T-helper 1 cell (primary cell): ENCODE measurements at regions not wholly inside any gene's neighbourhood (a gene's known extent, or its start where the extent isn't known, plus 50 kb on each side); places are given as distances from the start of the nearest gene placed in this dataset.

Experiments used
- DNase-seq, 5 donors: peaks; one replicate each; pipeline ENCODE4 v3.0.0-alpha.2; 2012 to 2020

DNA sequence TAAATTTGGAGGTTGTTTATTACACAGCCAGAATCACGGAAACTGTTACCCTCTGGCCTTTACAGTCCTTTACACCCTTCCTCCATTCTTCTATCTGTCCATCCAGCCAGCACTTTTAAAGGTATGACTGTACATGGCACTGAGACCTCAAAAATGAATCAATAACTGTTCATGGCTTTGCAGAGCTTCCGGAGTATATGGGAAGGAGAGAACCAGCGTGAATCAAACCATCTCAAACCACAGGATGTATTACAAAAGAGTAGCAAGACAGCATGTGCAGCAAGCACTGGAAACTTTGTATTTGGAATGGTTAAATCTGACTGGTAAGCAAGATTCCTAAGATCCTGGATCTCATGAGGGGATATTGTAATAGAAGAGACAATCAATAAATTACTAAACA lies 228.5 kb upstream of the CASK start:
- DNase-seq: peak in 1 of 5 donors; percentile 28

DNA sequence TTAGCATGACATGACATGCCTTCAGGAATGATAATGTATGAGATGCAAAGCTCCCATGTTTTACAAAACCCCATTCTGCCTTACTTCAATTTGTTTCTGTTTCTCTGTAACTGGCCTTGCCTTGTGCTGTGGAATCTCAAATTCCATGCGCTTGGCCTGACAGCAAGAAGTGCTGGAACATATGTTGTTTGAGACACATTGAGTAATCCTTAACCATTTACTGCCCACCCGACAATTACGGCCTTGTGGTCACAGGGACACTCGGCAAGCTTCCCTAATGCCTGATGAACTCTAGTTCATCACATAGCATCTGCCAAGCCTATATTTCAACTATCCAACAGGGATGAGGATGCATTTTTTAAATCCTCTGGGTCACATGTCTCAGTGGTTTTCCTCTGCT lies 226.4 kb upstream of the CASK start:
- DNase-seq: no peak

- no peak for DNase-seq
Observed at GRCh38 chrX:42149281-42149680, 225.9 kb upstream of the CASK start.

DNA sequence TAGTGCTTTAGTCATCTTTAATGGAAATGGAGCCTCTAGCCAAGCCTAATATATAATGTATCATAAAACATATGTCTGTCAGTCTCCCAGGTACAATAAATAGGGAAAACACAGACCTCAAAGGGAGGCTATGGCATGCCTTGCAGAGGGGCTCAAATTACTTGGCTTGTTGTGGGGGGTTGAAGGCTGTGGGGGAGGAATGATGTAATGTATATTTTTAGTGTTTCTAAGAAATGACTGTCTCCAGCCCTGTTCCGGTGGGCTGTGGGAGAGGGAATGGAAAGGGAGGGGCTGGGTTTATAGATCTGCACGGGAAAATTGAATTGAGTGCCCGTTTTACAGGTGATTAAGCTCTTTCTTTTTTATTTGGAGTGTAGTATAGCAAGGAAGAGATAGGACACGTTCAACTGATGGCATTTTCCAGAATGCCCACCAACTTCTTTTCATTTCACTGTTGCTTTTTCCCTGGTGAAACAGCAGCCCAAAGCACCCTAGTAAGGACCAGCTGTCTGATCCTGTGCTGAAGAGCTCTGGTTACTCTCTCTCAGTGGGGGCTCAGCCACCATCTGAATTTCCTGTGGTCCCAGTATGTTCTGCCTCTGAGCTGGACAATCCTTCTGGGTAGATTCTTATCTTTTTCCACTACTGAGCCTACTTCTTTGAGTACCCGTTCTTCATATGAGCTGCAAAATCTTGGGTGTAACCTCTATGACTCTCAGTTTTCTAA lies 220.7 kb upstream of the CASK start:
- no peak for DNase-seq

GRCh38 chrX:42140320-42140719 lies 217.0 kb upstream of the CASK start:
- no peak for DNase-seq

DNA sequence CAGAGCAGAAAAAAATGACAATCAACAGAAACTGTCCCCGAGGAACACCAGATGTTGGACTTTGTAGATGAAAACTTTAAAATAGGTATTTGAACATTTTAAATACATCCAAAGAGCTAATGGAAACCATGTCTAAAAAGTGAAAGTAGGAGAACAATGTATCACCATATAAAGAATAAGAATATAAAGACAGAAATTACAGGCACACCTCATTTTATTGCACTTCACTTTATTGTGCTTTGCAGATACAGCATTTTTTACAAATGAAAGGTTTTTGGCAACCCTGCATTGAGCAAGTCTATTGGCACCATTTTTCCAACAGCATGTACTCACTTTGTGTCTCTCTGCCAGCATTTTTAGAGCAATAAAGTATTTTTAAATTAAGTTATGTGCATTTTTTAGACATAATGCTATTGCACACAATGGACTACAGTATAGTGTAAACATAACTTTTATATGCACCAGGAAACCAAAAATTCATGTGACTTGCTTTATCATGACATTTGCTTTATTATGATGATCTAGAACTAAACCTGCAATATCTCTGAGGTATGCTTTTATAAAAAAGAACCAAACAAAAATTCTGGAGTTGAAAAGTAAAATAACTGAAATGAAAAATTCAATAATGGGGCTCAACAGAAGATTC lies 212.4 kb upstream of the CASK start:
- no peak for DNase-seq

GRCh38 chrX:42131856-42132255 lies 208.5 kb upstream of the CASK start:
- no peak for DNase-seq

DNA sequence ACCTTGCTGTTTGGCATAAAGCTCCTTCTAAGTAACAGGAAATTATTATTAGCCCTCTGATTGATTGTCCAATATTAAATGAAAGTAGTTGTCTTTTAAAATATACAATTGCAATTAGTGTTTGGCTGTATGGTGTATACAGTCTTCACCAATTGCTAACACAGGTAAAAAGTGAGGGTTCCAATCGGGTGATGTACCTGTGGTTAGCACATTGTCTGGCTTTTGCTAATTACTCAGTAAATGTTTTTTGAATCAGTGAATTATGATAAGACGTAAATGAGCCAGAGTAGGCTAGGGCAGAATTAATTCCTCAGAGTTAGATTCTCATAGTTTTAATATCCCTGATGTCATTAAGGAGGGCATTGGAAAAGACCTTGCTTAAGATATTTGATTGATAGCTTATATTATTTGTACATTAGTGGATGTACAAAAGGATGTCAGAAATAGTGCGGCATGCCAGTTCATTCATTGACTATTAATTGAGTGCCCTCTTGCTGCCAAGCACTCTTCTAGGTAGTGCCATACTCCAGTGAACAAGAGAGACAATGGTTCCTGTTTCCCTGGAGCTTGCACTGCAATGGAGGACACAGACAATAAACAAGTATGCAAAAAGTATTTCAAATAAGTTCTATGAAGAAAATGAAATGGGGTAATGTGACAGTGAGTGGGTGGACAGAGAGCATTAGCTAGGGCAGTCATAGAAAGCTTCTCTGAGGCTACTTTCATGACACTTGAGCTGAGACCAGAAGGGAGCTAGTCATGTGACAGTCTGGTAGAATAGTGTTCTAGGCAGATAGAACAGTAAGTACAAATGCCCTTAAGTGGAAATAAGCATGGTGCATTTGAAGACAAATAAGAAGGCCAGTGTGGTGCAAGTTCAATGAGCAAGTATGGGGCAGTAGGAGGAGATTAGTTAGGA lies 205.9 kb upstream of the CASK start:
- DNase-seq: no peak

DNA sequence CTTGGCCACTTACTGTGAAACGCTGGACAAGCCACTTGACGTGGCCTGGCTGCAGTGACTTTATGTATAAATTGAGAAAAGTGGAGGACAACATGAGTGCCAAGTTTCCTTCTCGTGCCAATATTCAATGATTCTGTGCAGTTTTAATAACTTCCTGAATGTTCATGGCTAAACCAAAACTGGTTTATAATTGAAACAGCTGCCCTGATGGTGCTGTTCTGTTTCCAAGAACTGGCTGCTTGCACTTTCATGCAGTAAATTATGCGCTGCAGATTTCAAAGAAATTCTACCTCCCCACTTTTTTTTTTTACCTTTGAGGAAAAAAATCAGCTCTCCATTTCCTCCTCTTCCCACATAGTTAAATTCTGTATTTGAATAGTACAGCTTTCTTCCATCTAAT lies 205.2 kb upstream of the CASK start:
- DNase-seq: peak in 1 of 5 donors; percentile 50

DNA sequence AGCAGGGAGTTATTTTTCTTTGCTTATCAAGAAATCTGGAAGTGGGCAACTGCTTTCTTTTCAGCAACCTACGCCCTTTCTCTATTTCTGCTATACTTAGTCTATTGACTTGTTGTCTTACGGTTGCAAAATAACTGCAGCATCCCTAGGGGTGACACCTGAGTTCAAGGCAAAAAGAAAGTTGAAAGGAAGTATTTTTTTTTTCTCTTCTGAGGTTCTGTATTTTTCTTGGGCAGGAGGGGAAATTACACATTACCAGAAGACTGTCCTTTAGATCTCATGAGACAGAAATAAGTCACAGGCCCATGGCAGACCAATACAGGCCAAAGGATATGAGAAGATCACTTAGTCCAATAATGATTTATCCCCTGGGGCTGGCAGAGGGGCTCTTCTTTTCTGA lies 204.7 kb upstream of the CASK start:
- DNase-seq: peak in 1 of 5 donors; percentile 67

- no peak for DNase-seq
Observed at GRCh38 chrX:42127563-42127962, 204.2 kb upstream of the CASK start.

GRCh38 chrX:42123369-42123768 lies 200.0 kb upstream of the CASK start:
- no peak for DNase-seq

DNA sequence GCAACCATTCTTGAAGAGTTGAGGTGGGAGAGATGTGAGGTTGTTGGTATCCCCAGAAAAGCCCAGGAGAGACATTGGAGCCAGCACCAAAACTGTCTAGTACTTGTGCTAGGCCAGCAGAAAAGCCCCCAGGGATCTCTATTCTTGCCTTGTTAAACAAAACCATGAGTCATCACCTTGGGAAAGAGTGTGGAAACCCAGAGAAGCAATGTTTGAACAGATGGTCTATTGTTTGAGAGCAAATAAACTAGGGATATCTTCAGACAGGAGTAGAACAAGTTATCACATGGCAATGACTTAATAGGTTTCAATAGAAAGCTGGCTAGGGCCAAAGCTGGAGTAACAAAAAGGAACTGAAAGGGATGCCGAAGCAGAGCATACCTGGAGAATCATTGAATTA lies 195.7 kb upstream of the CASK start:
- DNase-seq: no peak

GRCh38 chrX:42117318-42117717 lies 194.0 kb upstream of the CASK start:
- DNase-seq: peak in 1 of 5 donors; percentile 13

- no peak for DNase-seq
Observed at GRCh38 chrX:42109428-42109827, 186.1 kb upstream of the CASK start.

- peak in 1 of 5 donors; percentile 63 for DNase-seq
Observed at GRCh38 chrX:42107495-42108488, 184.4 kb upstream of the CASK start.

DNA sequence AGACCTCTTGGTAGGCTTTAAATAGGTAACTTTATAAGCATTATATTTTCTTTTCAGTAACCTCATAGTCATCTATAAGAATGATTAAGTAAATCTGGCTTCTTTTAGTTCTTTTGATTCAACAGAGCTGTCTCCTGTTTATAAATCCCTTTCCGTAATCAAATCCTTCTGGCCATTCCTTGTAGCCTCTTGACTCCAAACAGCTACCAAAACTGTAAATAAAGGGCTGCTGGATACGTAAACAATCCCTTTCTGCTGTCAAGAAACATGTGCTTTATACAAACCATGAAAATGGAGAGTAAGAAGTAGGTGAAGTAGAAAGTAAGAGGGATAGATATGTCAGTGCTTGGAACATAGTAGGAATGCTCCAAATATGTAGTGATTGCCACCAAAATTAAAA lies 183.2 kb upstream of the CASK start:
- no peak for DNase-seq

DNA sequence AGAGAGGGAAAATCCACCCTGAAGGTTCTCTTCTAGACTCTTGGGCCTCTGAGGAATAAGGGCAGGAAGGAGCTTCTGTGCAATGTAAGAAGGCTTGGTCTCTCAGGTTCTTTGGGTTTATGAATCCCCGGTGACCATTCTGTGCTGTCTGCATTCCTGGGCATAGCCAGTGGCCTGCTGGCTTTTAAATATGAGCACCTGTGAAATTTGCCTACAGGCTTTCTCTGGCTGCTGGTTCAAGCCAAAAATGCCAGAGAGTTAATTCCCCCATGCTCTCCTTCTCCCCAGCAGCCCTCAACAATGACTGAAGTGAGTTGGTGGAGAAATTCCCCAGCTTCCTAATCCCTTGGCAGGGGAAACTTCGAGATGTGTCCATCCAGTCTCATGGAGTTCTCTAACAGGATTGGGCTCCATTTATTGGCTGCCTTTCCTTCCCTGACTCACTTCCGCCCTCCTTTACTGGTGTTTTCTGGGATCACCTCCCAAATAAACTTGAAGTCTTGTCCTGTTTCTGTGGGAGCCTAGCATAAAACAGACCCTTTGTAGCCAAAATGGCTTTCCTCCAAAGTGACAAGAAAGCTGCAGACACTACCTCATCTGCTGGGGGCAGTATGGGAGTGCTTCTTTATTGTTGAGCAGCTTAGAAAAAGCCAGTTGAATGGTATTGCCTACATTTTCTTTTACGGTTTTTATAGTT lies 179.4 kb upstream of the CASK start:
- DNase-seq: no peak

DNA sequence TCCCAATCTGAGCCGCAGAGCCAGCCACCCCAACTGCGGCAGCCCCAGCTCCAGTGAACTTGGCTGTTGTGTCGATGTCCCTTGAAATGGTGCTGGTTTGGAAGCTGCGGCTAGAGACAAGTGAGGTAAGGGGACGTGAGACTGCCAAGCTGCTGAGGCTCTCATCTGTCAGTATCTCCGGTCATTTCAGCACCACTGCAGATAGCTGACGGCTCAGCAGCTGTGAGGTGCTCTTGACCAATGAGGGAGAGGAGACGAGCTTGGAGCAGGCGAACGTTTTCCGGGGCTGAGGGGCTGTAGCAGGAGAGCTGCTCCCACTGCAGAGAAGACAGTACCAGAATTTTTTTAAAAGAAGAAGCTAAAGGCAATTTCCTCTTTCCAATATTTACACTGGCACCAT lies 175.5 kb upstream of the CASK start:
- no peak for DNase-seq

- DNase-seq: no peak
Observed at GRCh38 chrX:42097486-42097885, 174.1 kb upstream of the CASK start.

DNA sequence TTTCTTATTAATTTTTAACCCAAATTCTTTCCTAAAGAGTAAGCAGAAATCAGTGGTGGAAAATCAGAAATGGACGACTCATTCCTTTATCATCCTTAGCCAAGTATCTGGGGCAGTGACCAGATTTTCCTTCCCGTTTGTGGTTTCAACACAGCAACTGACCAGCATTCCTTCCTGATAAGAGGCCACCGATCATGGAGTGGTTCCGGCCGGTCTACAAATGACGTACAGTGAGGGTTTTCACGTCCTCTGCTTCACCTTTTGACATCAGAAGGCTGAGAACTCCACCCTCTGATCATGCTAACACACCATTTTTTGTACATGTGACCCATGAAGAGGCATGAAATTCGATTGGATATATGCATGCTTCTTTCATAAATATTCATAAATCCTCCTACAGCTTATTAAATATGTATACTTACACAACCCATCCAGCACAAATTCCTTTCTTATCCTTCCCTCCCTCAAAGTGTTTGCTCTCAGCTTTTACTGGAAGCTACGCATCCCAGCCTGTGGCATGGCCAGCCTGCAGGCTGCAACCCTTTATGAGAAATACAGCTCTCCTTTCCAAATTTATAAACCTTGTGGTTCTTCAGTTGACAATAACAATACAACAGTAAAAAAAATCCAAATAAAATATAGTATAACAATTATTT lies 173.0 kb upstream of the CASK start:
- DNase-seq: no peak
